Body of pancreas (tissue), 4 donors: ENCODE measurements at regions not wholly inside any gene's neighbourhood (a gene's known extent, or its start where the extent isn't known, plus 50 kb on each side); places are given as distances from the start of the nearest gene placed in this dataset.

Experiments
- ATAC-seq: fragments of 150-250 bp; one replicate; pipeline ENCODE4 v1.9.1; 2016
- DNase-seq, 4 donors: peaks; one replicate each; pipeline ENCODE4 v3.0.0-alpha.2; 2019
- H3K27ac ChIP-seq, 4 donors: fragments of 200-600 bp; sonication (generic); 1 replicate in 3 of 4; 2 replicates in 1 of 4; pipeline versions ENCODE4 v1.5.1 to v1.6.1; 2016 to 2019; ENCODE audit warnings: mild to moderate bottlenecking in 1 of 4, mixed read lengths in 1 of 4, moderate library complexity in 1 of 4
- H3K27me3 ChIP-seq, 2 donors: fragments of 200-600 bp; sonication (generic); one replicate each; pipeline ENCODE4 v1.6.0; 2016; ENCODE audit warnings: mild to moderate bottlenecking in 1 of 2
- H3K36me3 ChIP-seq, 2 donors: fragments of 200-600 bp; sonication (generic); replicated peaks in 1 of 2; 2 replicates each; pipeline ENCODE4 v1.5.1; 2016; ENCODE audit warnings: low read depth in 2 of 2; ENCODE audit not compliant: insufficient read depth in 1 of 2
- H3K4me1 ChIP-seq: fragments of 200-600 bp; sonication (generic); one replicate; pipeline ENCODE4 v1.6.0; 2016
- H3K4me3 ChIP-seq, 2 donors: fragments of 200-600 bp; sonication (generic); 1 replicate in 1 of 2; 2 replicates in 1 of 2; pipeline ENCODE4 v1.5.1; 2016 to 2019
- H3K9me3 ChIP-seq, 3 donors: fragments of 200-600 bp; sonication (generic); 1 replicate in 2 of 3; 2 replicates in 1 of 3; pipeline ENCODE4 v1.5.1; 2016
- POLR2A ChIP-seq, 3 donors: fragments of 450-650 bp; IDR thresholded peaks; one replicate each; pipeline ENCODE4 v1.6.1; 2016; ENCODE audit warnings: antibody characterized with exemption in 3 of 3, mild to moderate bottlenecking in 2 of 3
- WGBS, 2 donors: methylation state at CpG; one replicate each; pipeline ENCODE4 v1.1.5; 2017; 5-methylcytosine and 5-hydroxymethylcytosine counted together
- intact Hi-C: fragments of 100-400 bp; cut with DNase I; formaldehyde crosslinking; loops from one replicate; pipeline ENCODE4 v1.15.1; 2023
- TF ChIP-seq, protein P1 (sequence below), 7 experiments: fragments of 450-650 bp in 4 of 7; fragments of 200-600 bp in 3 of 7; sonication (generic) in 3 of 7; IDR thresholded peaks; one replicate each; pipeline ENCODE4 v1.5.1; 2016 to 2019; ENCODE audit warnings: antibody characterized with exemption in 7 of 7

GRCh38 chr2:145286716-145287275 lies 766.9 kb upstream of the ZEB2 start:
- WGBS, 2 donors, result 75 to 78% methylated on average over 7 of the region's 7 CpGs
- DNase-seq (no peak), ATAC-seq (no peak)
- Histone ChIP-seq H3K9me3 (no peaks in the 10 kb centered on the region), H3K4me3 (no peak overlapping the region), H3K4me1 (no peaks in the 10 kb centered on the region), H3K36me3 (no peaks in the 10 kb centered on the region), H3K27me3 (no peaks in the 10 kb centered on the region), H3K27ac (no peak overlapping the region)
- no peak for TF ChIP-seq POLR2A (IDR thresholded peaks at IDR 0.05)
- TF ChIP-seq, protein P1, sequence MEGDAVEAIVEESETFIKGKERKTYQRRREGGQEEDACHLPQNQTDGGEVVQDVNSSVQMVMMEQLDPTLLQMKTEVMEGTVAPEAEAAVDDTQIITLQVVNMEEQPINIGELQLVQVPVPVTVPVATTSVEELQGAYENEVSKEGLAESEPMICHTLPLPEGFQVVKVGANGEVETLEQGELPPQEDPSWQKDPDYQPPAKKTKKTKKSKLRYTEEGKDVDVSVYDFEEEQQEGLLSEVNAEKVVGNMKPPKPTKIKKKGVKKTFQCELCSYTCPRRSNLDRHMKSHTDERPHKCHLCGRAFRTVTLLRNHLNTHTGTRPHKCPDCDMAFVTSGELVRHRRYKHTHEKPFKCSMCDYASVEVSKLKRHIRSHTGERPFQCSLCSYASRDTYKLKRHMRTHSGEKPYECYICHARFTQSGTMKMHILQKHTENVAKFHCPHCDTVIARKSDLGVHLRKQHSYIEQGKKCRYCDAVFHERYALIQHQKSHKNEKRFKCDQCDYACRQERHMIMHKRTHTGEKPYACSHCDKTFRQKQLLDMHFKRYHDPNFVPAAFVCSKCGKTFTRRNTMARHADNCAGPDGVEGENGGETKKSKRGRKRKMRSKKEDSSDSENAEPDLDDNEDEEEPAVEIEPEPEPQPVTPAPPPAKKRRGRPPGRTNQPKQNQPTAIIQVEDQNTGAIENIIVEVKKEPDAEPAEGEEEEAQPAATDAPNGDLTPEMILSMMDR (IDR thresholded peaks at IDR 0.05), result no peak
- intact Hi-C loops, result no loop called here

DNA sequence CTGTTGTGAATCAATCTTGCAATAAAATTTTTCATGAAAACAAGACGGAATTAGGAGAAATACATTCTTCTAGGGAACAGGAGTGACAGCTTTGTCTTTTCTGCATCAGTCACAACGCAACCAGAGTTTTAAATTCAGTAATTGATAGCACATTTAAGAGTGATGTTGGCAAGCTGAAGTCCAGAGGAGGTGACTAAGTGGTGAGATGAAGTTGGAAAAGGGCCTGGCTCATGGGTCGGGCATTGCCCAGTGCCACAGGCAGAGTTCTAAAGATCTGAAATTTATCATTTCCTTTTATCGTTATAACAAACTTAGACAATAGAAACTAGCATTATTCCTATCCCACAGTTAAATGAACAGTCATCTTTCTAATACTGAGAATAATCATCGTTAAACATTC lies 764.6 kb upstream of the ZEB2 start:
- intact Hi-C loops, result no loop called here
- H3K4me3 ChIP-seq, result no peak overlapping the region
- DNase-seq (no peak), ATAC-seq (no peak)
- no peaks in the 10 kb centered on the region for H3K9me3 ChIP-seq
- H3K27ac ChIP-seq, result no peak overlapping the region
- TF ChIP-seq, protein P1 (IDR thresholded peaks at IDR 0.05), result no peak
- no peak for TF ChIP-seq POLR2A (IDR thresholded peaks at IDR 0.05)
- no peaks in the 10 kb centered on the region for H3K36me3 ChIP-seq
- no peaks in the 10 kb centered on the region for H3K27me3 ChIP-seq
- WGBS, 2 donors, result 77 to 79% methylated on average over 5 of the region's 5 CpGs
- no peaks in the 10 kb centered on the region for H3K4me1 ChIP-seq

GRCh38 chr2:145283131-145283530 lies 763.2 kb upstream of the ZEB2 start:
- intact Hi-C loops, result no loop called here
- H3K9me3 ChIP-seq, result no peaks in the 10 kb centered on the region
- no peak for ATAC-seq
- H3K27me3 ChIP-seq, result no peaks in the 10 kb centered on the region
- H3K4me1 ChIP-seq, result no peaks in the 10 kb centered on the region
- DNase-seq, result no peak
- 29 to 38% methylated on average over 1 of the region's 1 CpG for whole genome bisulfite sequencing, 2 donors
- H3K4me3 ChIP-seq, result no peak overlapping the region
- no peak overlapping the region for H3K27ac ChIP-seq
- TF ChIP-seq POLR2A (IDR thresholded peaks at IDR 0.05), result no peak
- TF ChIP-seq, protein P1 (IDR thresholded peaks at IDR 0.05), result no peak
- no peaks in the 10 kb centered on the region for H3K36me3 ChIP-seq

DNA sequence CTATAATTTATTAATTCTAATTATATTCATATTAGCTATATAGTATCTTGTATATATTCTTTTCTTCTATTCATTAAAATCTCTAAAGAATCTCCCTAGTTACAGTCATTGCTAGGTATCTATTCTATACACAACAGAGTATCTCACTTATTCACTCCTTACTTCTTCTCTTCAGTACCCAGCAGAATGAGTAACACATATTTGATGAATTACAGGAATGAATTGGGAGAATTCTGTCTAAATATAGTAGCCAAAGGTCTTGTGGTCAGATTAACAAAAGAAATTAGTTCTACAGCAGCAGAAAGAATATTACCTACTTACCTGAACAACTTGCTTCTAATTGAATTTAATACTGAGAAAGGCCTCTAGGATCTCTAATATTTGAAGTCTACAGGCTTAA lies 758.0 kb upstream of the ZEB2 start:
- no peak for ATAC-seq
- intact Hi-C loops, result no loop called here
- no peaks in the 10 kb centered on the region for H3K36me3 ChIP-seq
- TF ChIP-seq, protein P1 (IDR thresholded peaks at IDR 0.05), result no peak
- no peak for TF ChIP-seq POLR2A (IDR thresholded peaks at IDR 0.05)
- H3K4me1 ChIP-seq, result no peaks in the 10 kb centered on the region
- H3K27me3 ChIP-seq, result no peaks in the 10 kb centered on the region
- H3K9me3 ChIP-seq, result no peaks in the 10 kb centered on the region
- DNase-seq, result no peak
- no peak overlapping the region for H3K27ac ChIP-seq
- no peak overlapping the region for H3K4me3 ChIP-seq

GRCh38 chr2:145273840-145274239 lies 753.9 kb upstream of the ZEB2 start:
- no peaks in the 10 kb centered on the region for H3K36me3 ChIP-seq
- DNase-seq, result no peak
- no peaks in the 10 kb centered on the region for H3K27me3 ChIP-seq
- H3K27ac ChIP-seq, result no peak overlapping the region
- no peak for ATAC-seq
- H3K4me3 ChIP-seq, result no peak overlapping the region
- H3K9me3 ChIP-seq, result no peaks in the 10 kb centered on the region
- TF ChIP-seq, protein P1 (IDR thresholded peaks at IDR 0.05), result no peak
- TF ChIP-seq POLR2A (IDR thresholded peaks at IDR 0.05), result no peak
- no peaks in the 10 kb centered on the region for H3K4me1 ChIP-seq
- intact Hi-C loops, result no loop called here
- 88 to 90% methylated on average over 1 of the region's 1 CpG for WGBS, 2 donors
